KOPT-K1 (cell line): ENCODE measurements at regions not wholly inside any gene's neighbourhood (a gene's known extent, or its start where the extent isn't known, plus 50 kb on each side); places are given as distances from the start of the nearest gene placed in this dataset.

Experiments
- H3K27ac ChIP-seq: fragments of 200-600 bp; sonication (generic); 2 replicates; pipeline ENCODE4 v1.5.1; 2016; ENCODE audit warnings: antibody characterized with exemption, mild to moderate bottlenecking, low read depth, low read length; ENCODE audit not compliant: poor library complexity, severe bottlenecking
- H3K36me3 ChIP-seq: fragments of 200-600 bp; sonication (generic); 2 replicates; pipeline ENCODE4 v1.5.1; 2017; ENCODE audit warnings: antibody characterized with exemption, mild to moderate bottlenecking, low read length, moderate library complexity; ENCODE audit not compliant: insufficient read depth
- H3K9me3 ChIP-seq: fragments of 200-600 bp; sonication (generic); 2 replicates; pipeline ENCODE4 v1.5.1; 2017; ENCODE audit warnings: antibody characterized with exemption, low read length, mild to moderate bottlenecking; ENCODE audit not compliant: insufficient read depth, poor library complexity, severe bottlenecking

- H3K36me3 ChIP-seq = no peaks in the 10 kb centered on the region
- H3K27ac ChIP-seq = no peak overlapping the region
- H3K9me3 ChIP-seq = no peaks in the 10 kb centered on the region
Measured at GRCh38 chr6:27078734-27079357, 168.7 kb upstream of the PRSS16 start.

GRCh38 chr6:27081188-27081587 lies 166.3 kb upstream of the PRSS16 start:
- no peak overlapping the region for H3K27ac ChIP-seq
- no peaks in the 10 kb centered on the region for H3K36me3 ChIP-seq
- no peaks in the 10 kb centered on the region for H3K9me3 ChIP-seq

- no peaks in the 10 kb centered on the region for H3K36me3 ChIP-seq
- no peak overlapping the region for H3K27ac ChIP-seq
- no peaks in the 10 kb centered on the region for H3K9me3 ChIP-seq
Measured at GRCh38 chr6:27081931-27082330, 165.6 kb upstream of the PRSS16 start.

- Histone ChIP-seq H3K36me3 (no peaks in the 10 kb centered on the region), H3K27ac (no peak overlapping the region), H3K9me3 (no peaks in the 10 kb centered on the region)
Measured at GRCh38 chr6:27088068-27088467, 159.4 kb upstream of the PRSS16 start.

- Histone ChIP-seq H3K9me3 (peaks cover 3% of the 10 kb centered on the region), H3K36me3 (no peaks in the 10 kb centered on the region), H3K27ac (no peak overlapping the region)
Measured at GRCh38 chr6:27091661-27092315, 155.7 kb upstream of the PRSS16 start.

GRCh38 chr6:27092316-27092692 lies 155.2 kb upstream of the PRSS16 start:
- Histone ChIP-seq H3K36me3 (no peaks in the 10 kb centered on the region), H3K27ac (no peak overlapping the region), H3K9me3 (peaks cover 8% of the 10 kb centered on the region)

GRCh38 chr6:27095914-27096313 lies 151.6 kb upstream of the PRSS16 start:
- H3K27ac ChIP-seq = no peak overlapping the region
- no peaks in the 10 kb centered on the region for H3K36me3 ChIP-seq
- H3K9me3 ChIP-seq = peaks cover 11% of the 10 kb centered on the region

- Histone ChIP-seq H3K9me3 (peaks cover 11% of the 10 kb centered on the region), H3K36me3 (no peaks in the 10 kb centered on the region), H3K27ac (no peak overlapping the region)
Measured at GRCh38 chr6:27096834-27097511, 150.5 kb upstream of the PRSS16 start.

- Histone ChIP-seq H3K27ac (no peak overlapping the region), H3K36me3 (no peaks in the 10 kb centered on the region), H3K9me3 (peaks cover 11% of the 10 kb centered on the region)
Measured at GRCh38 chr6:27098956-27099355, 148.5 kb upstream of the PRSS16 start.

- peaks cover 11% of the 10 kb centered on the region for H3K9me3 ChIP-seq
- H3K36me3 ChIP-seq = no peaks in the 10 kb centered on the region
- H3K27ac ChIP-seq = no peak overlapping the region
Measured at GRCh38 chr6:27100921-27101320, 146.6 kb upstream of the PRSS16 start.

- no peaks in the 10 kb centered on the region for H3K36me3 ChIP-seq
- H3K9me3 ChIP-seq = peaks cover 7% of the 10 kb centered on the region
- no peak overlapping the region for H3K27ac ChIP-seq
Measured at GRCh38 chr6:27101824-27102223, 145.7 kb upstream of the PRSS16 start.

GRCh38 chr6:27106382-27106781 lies 141.1 kb upstream of the PRSS16 start:
- Histone ChIP-seq H3K9me3 (peaks cover 14% of the 10 kb centered on the region), H3K27ac (no peak overlapping the region)

GRCh38 chr6:27111743-27112142 lies 135.8 kb upstream of the PRSS16 start:
- Histone ChIP-seq H3K9me3 (peaks cover 34% of the 10 kb centered on the region), H3K36me3 (no peaks in the 10 kb centered on the region), H3K27ac (no peak overlapping the region)

More at GRCh38 chr6:27106382-27106781, 141.1 kb upstream of the PRSS16 start:
- no peaks in the 10 kb centered on the region for H3K36me3 ChIP-seq

GRCh38 chr6:27112974-27113373 lies 134.5 kb upstream of the PRSS16 start:
- Histone ChIP-seq H3K27ac (no peak overlapping the region), H3K9me3 (peaks cover 34% of the 10 kb centered on the region), H3K36me3 (no peaks in the 10 kb centered on the region)

- Histone ChIP-seq H3K36me3 (no peaks in the 10 kb centered on the region), H3K9me3 (no peaks in the 10 kb centered on the region), H3K27ac (no peak overlapping the region)
Measured at GRCh38 chr6:27119329-27119728, 128.2 kb upstream of the PRSS16 start.

GRCh38 chr6:27119761-27120160 lies 127.7 kb upstream of the PRSS16 start:
- H3K9me3 ChIP-seq = no peaks in the 10 kb centered on the region
- no peak overlapping the region for H3K27ac ChIP-seq
- H3K36me3 ChIP-seq = no peaks in the 10 kb centered on the region
